Activated T-helper 17 cell treated with anti-CD3 and anti-CD28 coated beads, Interleukin-2, amount 50 U/mL, for 72 hours (primary cell): ENCODE measurements at regions not wholly inside any gene's neighbourhood (a gene's known extent, or its start where the extent isn't known, plus 50 kb on each side); places are given as distances from the start of the nearest gene placed in this dataset.
A peak's percentile ranks its signal among the peaks of the same experiment; 100 is the strongest.

Source experiments
- ATAC-seq: fragments of 150-1000 bp; cut with Tn5 transposase; replicated peaks from 2 replicates; pipeline ENCODE4 v1.10.0; 2021; ENCODE audit warnings: mild to moderate bottlenecking, moderate library complexity
- H3K27ac Mint-ChIP-seq: one replicate; pipeline ENCODE4 v1.8.0; 2022; ENCODE audit warnings: mixed read lengths
- H3K27me3 Mint-ChIP-seq: one replicate; pipeline ENCODE4 v1.8.0; 2022; ENCODE audit warnings: mixed read lengths
- H3K36me3 Mint-ChIP-seq: one replicate; pipeline ENCODE4 v1.8.0; 2022; ENCODE audit warnings: low read depth, mild to moderate bottlenecking, mixed read lengths
- H3K4me1 Mint-ChIP-seq: one replicate; pipeline ENCODE4 v1.8.0; 2022; ENCODE audit warnings: mixed read lengths
- H3K4me3 Mint-ChIP-seq: one replicate; pipeline ENCODE4 v1.8.0; 2022; ENCODE audit warnings: mild to moderate bottlenecking, mixed read lengths
- H3K9me3 Mint-ChIP-seq: one replicate; pipeline ENCODE4 v1.8.0; 2022; ENCODE audit warnings: mixed read lengths

DNA sequence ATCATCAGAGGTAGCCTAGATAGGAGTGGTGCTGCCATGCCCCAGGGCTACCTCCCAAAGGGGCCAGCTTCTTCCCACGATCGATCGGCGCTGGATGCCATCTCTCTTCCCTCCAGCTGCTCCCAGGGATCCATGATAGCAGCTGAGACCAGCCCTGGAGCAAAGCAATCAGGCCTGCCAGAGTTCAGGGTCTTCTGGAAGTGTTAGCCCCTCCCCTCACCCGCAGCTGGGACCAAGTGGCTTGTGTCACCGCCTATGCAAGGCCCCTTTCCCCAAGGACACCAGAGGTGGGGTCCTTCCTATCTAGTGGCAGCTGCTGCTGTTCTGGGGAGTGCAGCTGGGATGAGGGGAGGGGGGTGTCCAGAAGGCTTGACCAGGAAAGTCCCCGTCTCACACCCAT, 87.0 kb downstream of the IRF2BPL start:
- Mint-ChIP-seq H3K9me3 (no peaks in the 10 kb centered on the region), H3K4me1 (peaks cover 6% of the 10 kb centered on the region), H3K27ac (no peak overlapping the region), H3K36me3 (no peaks in the 10 kb centered on the region), H3K27me3 (no peaks in the 10 kb centered on the region), H3K4me3 (no peak overlapping the region)
- ATAC-seq = no peak

DNA sequence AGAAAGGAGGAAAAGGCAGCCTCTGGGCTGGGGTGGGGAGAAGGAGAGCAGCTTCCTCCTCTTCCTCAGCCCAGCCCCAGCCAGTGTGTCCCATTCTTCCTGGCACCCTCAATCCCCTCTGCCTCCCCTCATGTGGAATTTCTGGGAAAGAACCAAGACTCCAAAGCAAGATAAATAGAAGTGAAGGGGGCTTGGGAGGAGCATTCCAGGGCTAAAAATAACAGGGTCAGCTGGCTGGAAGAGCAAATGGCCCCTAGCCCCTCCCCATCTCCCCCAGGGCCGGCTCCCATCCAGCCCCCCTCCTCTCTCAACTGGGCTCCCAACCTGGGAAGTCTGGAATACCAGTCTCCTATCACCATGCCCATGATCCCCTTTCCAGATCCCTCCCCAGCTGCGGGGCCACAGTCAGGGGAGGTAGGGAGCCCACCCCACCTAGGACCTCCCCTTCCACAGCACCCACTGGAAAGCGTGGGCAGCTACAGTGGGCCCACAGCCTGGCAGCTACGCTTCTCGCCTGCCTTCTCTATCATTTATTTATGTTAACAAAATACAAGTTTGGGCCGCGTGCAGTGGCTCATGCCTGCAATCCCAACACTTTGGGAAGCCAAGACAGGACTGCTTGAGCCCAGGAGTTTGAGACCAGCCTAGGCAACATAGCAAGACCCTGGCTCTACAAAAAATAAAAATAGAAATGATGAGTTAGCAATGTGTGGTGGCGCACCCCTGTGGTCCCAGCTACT, 88.3 kb downstream of the IRF2BPL start:
- no peaks in the 10 kb centered on the region for H3K9me3 Mint-ChIP-seq

DNA sequence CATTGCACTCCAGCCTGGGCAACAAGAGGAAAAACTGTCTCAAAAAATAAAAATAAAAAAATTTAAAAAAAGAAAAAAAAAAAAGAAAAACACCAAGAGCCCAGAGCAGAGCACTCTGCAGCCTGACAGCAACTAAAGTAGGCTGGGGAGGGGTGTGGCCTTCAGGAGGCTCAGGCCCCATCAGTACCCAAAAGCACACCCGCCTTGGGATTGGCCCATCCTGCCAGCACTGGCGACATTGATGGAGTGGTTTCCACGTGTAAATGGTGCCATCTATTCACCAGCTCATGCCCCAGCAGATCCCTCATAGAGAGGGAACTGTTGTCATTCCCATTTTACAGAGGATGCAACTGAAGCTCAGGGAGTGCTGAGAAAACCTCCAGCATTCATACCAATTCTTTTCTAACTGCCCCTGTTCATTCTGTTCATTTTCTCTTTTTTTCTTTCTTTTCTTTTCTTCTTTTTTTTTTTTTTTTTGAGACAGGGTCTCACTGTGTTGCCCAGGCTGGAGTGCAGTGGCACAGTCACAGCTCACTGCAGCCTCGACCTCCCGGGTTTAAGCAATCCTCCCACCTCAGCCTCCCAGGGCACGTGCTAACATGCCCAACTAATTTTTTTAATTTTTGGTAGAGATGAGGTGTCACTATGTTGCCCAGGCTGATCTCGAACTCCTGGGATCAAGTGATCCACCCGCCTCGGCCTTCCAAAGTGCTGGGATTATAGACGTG, 89.3 kb downstream of the IRF2BPL start:
- H3K27me3 Mint-ChIP-seq = no peaks in the 10 kb centered on the region
- H3K9me3 Mint-ChIP-seq = no peaks in the 10 kb centered on the region
- H3K27ac Mint-ChIP-seq = no peak overlapping the region
- H3K4me1 Mint-ChIP-seq = peaks cover 6% of the 10 kb centered on the region
- no peak overlapping the region for H3K4me3 Mint-ChIP-seq
- no peak for ATAC-seq
- H3K36me3 Mint-ChIP-seq = no peaks in the 10 kb centered on the region

More for the DNA sequence above, 88.3 kb downstream of the IRF2BPL start:
- no peaks in the 10 kb centered on the region for H3K36me3 Mint-ChIP-seq
- H3K27ac Mint-ChIP-seq = no peak overlapping the region
- H3K4me1 Mint-ChIP-seq = peaks cover 6% of the 10 kb centered on the region
- ATAC-seq = no peak
- H3K4me3 Mint-ChIP-seq = no peak overlapping the region
- H3K27me3 Mint-ChIP-seq = no peaks in the 10 kb centered on the region

DNA sequence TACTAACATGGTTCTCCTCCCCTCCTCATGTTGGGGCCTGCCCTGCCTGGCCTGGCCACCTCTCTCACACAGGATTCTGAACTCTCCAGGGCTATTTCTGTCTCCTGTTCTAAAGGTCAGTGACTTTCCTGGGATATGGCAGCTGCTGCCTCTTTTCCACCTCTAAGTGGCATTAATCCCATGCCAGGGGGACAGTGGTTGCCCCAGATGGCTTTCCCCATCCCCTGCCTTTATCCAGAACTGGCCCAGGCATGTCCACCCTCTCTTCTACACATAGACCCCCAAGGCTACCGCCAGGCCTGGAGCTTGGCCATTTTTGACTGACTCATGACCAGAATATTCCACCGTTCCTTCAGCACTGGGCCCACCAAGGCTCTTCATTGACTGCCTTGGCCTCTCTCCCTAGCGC, 90.4 kb downstream of the IRF2BPL start:
- peaks cover 10% of the 10 kb centered on the region for H3K4me1 Mint-ChIP-seq
- H3K4me3 Mint-ChIP-seq = no peak overlapping the region
- ATAC-seq = no peak
- peak overlapping the region; percentile 56 for H3K27ac Mint-ChIP-seq
- no peaks in the 10 kb centered on the region for H3K9me3 Mint-ChIP-seq
- H3K36me3 Mint-ChIP-seq = no peaks in the 10 kb centered on the region
- no peaks in the 10 kb centered on the region for H3K27me3 Mint-ChIP-seq

DNA sequence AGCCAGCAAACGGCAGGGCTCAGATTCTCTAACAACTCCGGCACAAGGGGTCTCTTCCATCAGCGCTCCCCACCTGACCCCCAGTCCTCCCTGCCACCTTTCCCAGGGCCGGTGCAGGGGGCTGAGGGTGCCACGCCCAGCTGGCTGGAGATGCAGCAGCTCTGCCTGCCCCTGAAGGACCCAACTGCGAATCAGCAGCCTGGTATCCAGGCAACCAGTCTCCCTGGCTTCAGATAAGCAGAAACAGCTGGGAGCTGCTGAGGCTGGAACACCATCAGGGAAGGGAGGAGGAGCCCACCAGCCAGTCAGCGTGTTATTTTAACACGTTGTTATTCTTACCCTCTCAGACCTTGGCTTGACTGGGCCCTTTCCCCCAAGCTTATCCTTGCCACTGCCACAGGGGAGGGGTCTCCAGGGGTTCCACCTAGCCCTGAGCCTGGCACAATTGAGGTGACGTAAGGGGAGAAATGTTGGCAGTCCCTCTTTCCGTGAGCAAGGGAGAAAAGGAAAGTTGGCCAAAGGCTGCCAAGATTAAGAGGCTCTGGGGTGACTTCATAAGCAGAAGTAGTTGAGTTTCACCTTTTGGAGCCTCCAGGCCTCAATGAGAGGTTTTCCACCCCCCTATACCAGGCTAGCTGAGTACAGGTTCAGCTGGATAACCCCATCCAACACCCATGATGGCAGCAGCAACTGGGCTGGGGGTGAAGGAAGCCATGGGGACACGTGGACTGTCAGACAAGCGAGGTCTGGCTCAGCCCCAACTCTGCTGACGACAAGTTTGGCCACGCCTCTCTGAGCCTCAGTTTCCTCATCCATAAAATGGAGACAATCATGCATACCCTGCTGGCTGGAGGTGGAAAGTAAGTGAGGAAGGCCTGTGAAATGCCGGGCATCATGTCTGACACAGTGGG, 91.1 kb downstream of the IRF2BPL start:
- no peak overlapping the region for H3K27ac Mint-ChIP-seq
- H3K4me1 Mint-ChIP-seq = peaks cover 8% of the 10 kb centered on the region
- H3K4me3 Mint-ChIP-seq = no peak overlapping the region
- no peaks in the 10 kb centered on the region for H3K27me3 Mint-ChIP-seq
- no peak for ATAC-seq
- H3K9me3 Mint-ChIP-seq = no peaks in the 10 kb centered on the region
- no peaks in the 10 kb centered on the region for H3K36me3 Mint-ChIP-seq

DNA sequence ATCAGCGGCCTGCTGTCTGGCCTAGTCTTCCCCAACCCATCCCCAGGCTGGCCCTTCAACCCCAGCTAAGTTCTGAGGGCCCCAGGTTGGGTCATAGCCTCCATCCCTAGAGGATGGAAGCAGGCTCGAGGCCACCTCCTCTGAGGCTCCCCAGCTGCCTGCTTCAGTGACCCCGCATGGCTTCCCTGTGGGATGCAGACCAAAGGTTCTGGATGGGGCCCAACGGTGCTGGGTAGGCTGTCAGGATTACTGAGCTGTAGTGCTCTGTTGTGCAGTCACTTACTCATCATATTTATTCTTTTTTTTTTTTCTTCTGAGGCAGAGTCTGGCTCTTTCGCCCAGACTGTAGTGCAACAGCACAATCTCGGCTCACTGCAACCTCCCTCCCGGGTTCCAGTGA, 92.0 kb downstream of the IRF2BPL start:
- no peaks in the 10 kb centered on the region for H3K27me3 Mint-ChIP-seq
- no peaks in the 10 kb centered on the region for H3K36me3 Mint-ChIP-seq
- peaks cover 14% of the 10 kb centered on the region for H3K4me1 Mint-ChIP-seq
- H3K9me3 Mint-ChIP-seq = no peaks in the 10 kb centered on the region
- no peak for ATAC-seq
- H3K27ac Mint-ChIP-seq = no peak overlapping the region
- H3K4me3 Mint-ChIP-seq = no peak overlapping the region

DNA sequence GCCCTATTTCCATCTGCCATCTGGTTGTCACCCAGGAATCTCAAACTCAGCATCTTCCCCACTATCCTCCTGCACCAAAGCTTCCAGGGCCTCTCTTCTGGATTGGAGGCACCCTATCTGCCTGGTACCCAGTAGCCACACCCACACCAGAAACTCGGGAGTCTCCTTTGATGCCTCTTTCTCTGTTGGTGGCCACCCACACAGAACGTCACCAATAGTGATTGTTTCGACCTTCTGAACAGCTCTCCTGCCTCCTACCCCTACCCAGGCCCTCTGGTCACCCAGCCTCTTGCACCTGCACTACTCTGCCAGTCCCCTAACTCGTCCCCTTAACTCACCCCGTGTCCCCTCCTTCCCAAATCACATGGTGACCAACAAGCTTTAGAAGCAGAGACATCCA, 95.0 kb downstream of the IRF2BPL start:
- H3K4me1 Mint-ChIP-seq = peaks cover 27% of the 10 kb centered on the region
- H3K27me3 Mint-ChIP-seq = no peaks in the 10 kb centered on the region
- no peaks in the 10 kb centered on the region for H3K36me3 Mint-ChIP-seq
- H3K9me3 Mint-ChIP-seq = no peaks in the 10 kb centered on the region
- H3K4me3 Mint-ChIP-seq = no peak overlapping the region
- ATAC-seq = no peak
- peak overlapping the region; percentile 45 for H3K27ac Mint-ChIP-seq

DNA sequence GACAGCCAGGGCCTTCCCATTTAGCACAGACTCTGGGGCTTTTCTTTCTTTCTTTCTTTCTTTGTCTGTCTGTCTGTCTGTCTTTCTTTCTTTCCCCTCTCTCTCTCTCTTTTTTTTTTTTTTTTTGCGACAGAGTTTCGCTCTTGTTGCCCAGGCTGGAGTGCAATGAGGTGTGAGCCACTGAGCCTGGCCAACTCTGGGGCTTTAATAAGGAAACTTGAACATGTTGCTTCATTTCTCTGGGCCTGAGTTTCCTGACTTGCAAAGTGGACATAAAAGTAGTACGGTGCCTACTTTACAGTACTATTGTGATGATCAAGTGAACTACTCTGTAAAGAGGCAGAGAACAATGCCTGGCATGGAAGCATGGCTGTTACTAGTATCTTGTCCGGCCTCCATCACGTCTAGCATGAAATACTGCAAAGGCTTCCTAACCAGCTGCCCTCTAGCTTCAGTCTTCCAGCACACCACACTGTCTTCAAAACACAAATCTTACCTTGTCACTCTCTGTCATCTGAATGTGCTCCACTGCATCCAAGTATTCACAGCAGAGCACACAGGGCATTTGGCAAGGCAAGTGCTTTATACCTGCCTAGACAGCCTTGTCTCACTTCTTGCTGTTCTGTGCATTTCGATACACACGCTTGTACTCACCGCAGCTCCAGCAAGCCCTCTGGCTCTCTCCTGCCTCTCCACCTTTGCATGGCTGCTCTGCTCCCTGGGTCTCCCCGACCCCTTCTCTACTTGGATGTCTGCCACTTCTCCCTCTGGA, 96.7 kb downstream of the IRF2BPL start:
- no peaks in the 10 kb centered on the region for H3K36me3 Mint-ChIP-seq

DNA sequence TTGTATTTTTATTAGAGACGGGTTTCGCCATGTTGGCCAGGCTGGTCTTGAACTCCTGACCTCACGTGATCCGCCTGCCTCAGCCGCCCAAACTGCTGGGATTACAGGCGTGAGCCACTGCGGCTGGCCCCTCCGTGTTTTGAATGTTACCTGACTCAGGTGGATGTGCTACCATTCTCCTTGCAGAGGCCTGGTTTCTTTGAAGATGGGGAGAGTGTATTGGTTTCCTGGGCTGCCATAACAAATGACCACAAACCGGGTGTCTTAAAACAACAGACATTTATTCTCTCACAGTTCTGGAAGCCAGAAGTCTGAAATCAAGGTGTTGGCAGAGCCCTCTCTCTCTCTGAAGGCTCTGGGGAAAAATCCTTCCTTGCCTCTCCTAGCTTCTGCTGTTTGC, 98.0 kb downstream of the IRF2BPL start:
- no peaks in the 10 kb centered on the region for H3K36me3 Mint-ChIP-seq
- peak overlapping the region; percentile 58 for H3K27ac Mint-ChIP-seq
- no peak for ATAC-seq
- no peaks in the 10 kb centered on the region for H3K9me3 Mint-ChIP-seq
- no peaks in the 10 kb centered on the region for H3K27me3 Mint-ChIP-seq
- peak overlapping the region; percentile 70 for H3K4me3 Mint-ChIP-seq
- H3K4me1 Mint-ChIP-seq = peaks cover 46% of the 10 kb centered on the region

More for the DNA sequence above, 96.7 kb downstream of the IRF2BPL start:
- Mint-ChIP-seq H3K4me1 (peaks cover 40% of the 10 kb centered on the region), H3K9me3 (no peaks in the 10 kb centered on the region), H3K4me3 (no peak overlapping the region), H3K27ac (peak overlapping the region; percentile 64), H3K27me3 (no peaks in the 10 kb centered on the region)
- no peak for ATAC-seq

DNA sequence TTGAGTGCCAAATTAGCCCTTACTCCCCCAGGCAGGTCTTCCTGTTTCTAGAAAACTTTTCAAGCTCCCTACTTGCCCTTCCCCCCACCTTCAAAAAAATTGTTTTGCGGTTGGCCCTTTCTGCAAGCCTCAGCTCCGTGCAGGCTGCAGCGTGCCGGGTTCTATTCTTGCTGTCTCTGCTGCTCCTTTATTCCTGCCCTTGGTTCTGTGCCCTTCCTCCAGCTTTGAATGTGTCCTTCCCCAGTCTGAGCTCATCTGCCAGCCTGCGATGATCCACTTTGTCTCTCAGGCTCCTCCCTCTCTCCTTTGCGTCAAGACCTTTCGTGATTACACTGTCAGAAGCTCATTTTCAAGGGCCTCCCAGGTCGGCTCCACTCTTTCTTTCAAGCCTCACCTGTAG, 98.6 kb downstream of the IRF2BPL start:
- Mint-ChIP-seq H3K9me3 (no peaks in the 10 kb centered on the region), H3K36me3 (no peaks in the 10 kb centered on the region), H3K27ac (peak overlapping the region; percentile 58), H3K4me1 (peaks cover 46% of the 10 kb centered on the region), H3K27me3 (no peaks in the 10 kb centered on the region), H3K4me3 (peak overlapping the region; percentile 70)
- peak; percentile 90 for ATAC-seq

DNA sequence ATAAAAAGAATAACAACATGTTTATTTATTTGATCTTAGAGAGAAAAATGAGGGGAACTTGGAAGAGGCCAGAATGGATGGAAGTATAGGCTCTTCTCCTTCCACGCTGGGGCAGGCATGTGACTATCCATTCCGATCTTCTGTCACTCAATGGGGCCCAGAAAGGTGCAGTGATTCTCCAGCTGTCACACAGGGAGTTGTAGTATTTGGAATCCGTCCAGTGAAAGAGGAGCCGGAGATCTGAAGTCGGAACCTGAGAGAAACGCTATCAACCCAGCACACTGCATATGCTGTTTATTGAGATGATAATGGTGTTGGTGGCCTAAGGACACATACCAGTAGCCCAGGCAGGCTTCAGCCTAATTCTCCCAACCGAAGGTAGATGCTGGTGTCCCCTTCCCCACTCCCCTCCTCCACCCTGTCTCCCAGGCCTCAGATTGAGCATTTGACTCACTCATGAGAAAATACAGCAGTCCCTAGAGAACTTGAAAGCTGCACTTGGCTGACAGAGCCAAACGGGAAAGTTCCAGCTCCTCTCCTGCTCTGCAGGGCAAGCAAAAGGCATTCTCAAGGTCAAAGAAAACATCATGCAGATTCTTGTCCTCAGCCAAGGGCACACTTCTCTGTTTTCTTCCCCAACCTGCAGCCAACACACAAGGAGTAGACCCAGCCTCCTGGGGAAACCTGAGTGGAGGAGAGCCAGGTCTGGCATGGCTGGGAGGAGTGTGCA, 100.4 kb downstream of the IRF2BPL start:
- H3K27ac Mint-ChIP-seq = peak overlapping the region; percentile 64
- H3K4me3 Mint-ChIP-seq = peak overlapping the region; percentile 70
- no peaks in the 10 kb centered on the region for H3K9me3 Mint-ChIP-seq
- no peak for ATAC-seq
- peaks cover 48% of the 10 kb centered on the region for H3K4me1 Mint-ChIP-seq
- no peaks in the 10 kb centered on the region for H3K36me3 Mint-ChIP-seq
- H3K27me3 Mint-ChIP-seq = no peaks in the 10 kb centered on the region

DNA sequence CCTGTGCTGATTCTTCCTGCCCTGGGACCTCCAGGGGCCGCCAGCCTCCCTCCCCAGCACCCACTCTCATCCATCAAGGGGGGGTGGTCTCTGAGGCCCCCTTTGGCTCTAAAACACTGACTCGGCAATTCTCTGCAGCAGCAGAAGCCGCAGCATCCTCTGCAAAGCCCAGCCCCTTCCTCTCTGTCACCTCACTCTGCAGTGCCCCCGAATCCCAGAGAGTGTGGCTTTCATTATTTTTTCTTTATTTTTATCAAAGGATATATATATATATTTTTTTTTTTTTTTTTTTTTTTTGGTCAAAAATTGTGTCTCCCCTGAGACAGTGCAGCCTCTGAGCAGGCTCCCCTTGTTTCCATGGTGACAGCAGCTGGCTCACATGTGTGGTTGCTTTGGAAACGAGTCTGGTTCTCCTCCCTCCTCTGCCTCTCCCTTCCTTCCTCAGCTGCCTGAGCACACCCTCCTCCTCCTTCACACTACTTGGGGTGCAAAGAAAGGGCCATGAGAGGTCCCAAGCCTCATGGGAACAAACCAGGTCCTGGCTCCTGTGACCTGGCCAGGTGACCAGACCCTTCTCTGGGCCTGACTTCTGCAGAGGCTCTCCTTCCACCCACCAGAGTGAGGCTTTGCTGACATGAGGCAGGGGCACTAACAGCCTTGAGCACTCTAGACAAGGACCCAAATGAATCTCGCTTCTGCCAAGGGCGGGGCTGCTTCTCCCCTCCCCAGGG, 100.5 kb downstream of the LRRC74A start:
- ATAC-seq = peak; percentile 73
- H3K4me1 Mint-ChIP-seq = peaks cover 40% of the 10 kb centered on the region
- H3K36me3 Mint-ChIP-seq = no peaks in the 10 kb centered on the region
- H3K27ac Mint-ChIP-seq = peak overlapping the region; percentile 64
- H3K9me3 Mint-ChIP-seq = no peaks in the 10 kb centered on the region
- H3K27me3 Mint-ChIP-seq = no peaks in the 10 kb centered on the region
- peak overlapping the region; percentile 53 for H3K4me3 Mint-ChIP-seq

DNA sequence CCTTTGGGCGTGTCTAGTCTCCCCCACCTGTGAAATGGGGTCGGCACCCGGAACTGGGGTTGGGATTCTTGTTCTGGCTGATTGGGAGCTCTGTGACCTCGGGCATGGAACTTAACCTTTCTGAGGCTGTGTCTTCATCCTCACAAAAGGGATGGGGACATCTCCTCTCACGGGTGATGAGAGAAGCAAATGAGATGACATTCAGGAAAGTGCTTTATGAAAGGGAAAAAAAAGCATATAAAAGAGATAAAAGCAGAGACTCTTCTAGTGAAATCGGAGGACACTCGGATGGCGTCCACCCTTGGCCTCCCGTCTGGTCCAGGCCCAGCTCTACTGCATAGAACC, 98.9 kb downstream of the LRRC74A start:
- no peak for ATAC-seq
- H3K9me3 Mint-ChIP-seq = no peaks in the 10 kb centered on the region
- no peak overlapping the region for H3K4me3 Mint-ChIP-seq
- H3K36me3 Mint-ChIP-seq = no peaks in the 10 kb centered on the region
- H3K27me3 Mint-ChIP-seq = no peaks in the 10 kb centered on the region
- H3K27ac Mint-ChIP-seq = peak overlapping the region; percentile 75
- peaks cover 30% of the 10 kb centered on the region for H3K4me1 Mint-ChIP-seq
